Sciatic nerve (tissue), 2 donors: ENCODE measurements at regions not wholly inside any gene's neighbourhood (a gene's known extent, or its start where the extent isn't known, plus 50 kb on each side); places are given as distances from the start of the nearest gene placed in this dataset.
"Not testable (repeated sequence)": the region's sequence is repeated elsewhere in the genome, so short reads cannot be mapped to it uniquely, and the experiment has no call there.

Source experiments
- ATAC-seq: fragments of 200-7000 bp; cut with Tn5 transposase; one replicate; pipeline ENCODE4 v1.9.1; 2020; ENCODE audit warnings: mild to moderate bottlenecking, moderate library complexity
- DNase-seq: peaks from one replicate; pipeline ENCODE4 v3.0.0-alpha.2; 2020; ENCODE audit warnings: low spot score
- intact Hi-C: fragments of 100-400 bp; cut with DNase I; formaldehyde crosslinking; loops from one replicate; pipeline ENCODE4 v1.14.2; 2022
- donor health status: DM: no; HTN: no; CAD: no.
- donor health status: DM: no; HTN: no; CAD: no.

DNA sequence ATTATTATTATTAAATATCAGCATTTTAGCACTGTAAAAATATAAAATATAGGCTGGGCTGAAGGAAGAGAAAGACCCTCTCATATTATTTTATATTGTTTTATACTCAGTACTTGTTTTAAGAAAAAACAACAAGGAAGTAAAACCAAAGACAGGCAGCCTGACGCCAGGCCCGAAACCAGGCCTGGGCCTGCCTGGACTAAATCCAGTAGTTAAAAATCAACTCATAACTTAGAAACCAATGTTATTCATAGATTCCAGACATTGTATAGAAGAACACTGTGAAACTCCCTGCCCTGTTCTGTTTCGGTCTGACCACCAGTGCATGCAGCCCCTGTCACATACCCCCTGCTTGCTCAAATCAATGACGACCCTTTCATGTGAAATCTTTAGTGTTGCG is 420.1 kb upstream of the PABPC4L start:
- intact Hi-C loops: not testable (repeated sequence)

DNA sequence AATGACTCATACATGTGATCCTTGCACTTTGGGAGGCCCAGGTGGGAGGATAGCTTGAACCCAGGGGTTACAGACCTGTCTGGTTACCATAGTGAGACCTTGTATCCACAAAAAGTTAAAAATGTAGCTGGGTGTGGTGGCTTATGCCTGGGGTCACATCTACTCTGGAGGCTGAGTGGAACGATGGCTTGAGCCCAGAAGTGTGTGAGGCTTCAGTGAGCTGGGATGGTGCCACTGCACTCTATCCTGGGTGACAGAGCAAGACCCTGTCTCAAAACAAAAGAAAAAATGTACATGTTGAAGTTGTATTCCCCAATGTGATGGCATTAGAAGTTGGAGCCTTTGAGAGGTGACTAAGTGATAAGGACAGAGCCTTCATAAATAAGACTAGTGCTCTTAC is 409.4 kb upstream of the PABPC4L start:
- intact Hi-C loops: no loop called here
- no peak for ATAC-seq
- no peak for DNase-seq

More for the DNA sequence above, 420.1 kb upstream of the PABPC4L start:
- not testable (repeated sequence) for DNase-seq, ATAC-seq

DNA sequence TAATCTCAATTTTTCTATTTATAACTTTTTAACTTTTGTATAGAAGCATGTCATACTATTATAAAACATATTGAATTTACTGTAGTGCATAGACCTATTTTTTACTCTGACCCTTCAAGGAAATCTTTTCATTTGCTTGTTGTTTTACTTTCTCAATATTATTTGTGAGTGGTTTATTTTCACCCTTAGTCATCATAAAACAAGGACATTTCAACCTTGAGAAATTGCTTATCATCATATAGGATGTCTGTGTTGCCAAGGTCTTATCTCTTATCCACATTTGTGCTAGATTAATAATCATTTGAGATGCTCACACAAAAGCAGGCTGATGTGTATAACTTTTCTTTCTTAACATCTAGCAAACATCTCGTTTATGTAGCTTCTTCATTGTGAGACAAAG is 408.6 kb upstream of the PABPC4L start:
- DNase-seq: no peak
- no peak for ATAC-seq

DNA sequence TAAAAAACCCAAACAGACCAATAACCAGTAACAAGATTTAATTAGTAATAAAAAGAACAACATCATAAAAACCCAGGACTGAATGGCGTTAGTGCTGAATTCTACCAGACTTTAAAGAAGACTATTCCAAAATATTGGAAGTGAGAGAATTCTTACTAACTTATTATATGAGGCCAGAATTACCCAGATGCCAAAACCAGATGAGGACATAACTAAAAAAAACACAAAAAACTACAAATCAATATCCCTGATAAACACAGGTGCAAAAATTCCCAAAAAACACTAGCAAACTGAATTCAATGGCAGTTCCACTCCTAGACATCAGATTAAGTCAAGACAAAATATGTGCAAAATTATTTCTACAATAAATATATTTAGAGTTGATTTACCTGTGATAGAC is 400.1 kb upstream of the PABPC4L start:
- no peak for ATAC-seq
- DNase-seq: no peak
- intact Hi-C loops: no loop called here

More for the DNA sequence above, 408.6 kb upstream of the PABPC4L start:
- intact Hi-C loops: no loop called here

DNA sequence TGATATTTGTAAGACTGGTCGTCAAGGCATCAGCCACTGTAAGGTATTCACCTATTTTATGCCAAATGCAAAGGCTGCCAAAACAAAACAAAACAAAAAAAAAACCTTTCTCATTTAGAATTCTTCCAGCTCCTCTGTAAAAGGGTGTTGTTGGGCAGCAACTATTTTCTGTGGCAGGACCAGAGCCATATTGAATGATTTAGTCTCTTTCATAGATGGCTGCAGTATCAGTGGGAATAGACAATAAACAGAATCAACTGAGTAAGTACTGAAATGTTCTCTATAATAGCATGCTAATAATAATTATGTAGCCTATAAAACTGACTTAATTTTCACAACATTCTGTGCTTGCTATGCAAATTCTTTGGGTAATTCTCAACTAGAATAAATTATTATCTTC is 389.7 kb upstream of the PABPC4L start:
- ATAC-seq (no peak), DNase-seq (no peak)
- intact Hi-C loops: no loop called here

DNA sequence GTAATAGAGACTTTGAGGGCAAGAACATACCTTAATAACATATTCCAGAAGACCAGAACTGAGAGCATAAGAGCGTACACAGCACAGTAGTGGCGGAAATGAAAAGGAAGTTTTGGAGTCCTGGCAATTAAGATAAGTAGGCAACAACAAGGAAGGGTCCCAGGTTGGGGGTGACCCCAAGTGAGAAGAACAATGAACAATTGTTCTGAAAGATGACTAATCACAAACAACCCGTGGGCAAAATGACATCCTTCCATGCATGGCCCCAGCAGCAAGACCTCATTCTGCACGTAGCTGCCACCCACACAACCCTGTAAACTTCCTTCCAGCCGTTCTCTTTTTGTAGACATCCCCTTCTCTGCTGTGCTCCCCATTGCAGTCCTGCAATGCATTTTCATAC is 384.4 kb upstream of the PABPC4L start:
- ATAC-seq: no peak
- intact Hi-C loops: no loop called here
- DNase-seq: no peak

DNA sequence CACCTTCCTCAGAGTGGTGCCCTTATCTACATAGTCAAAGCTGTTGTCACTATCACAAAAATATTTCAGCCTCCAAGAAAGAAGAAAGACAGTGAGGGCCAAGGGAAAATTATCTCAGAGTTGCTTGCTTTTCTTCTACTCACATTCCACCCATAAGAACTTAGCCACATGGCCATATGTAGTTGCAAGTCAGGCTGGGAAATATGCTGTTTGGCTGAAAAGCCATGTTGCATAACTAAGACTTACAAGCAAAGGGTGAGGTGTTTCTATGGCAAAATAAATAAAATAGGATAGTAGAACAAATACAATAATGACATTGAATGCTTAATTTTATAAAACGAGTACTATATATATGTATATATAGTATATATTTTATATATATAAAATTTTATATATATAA is 365.9 kb upstream of the PABPC4L start:
- ATAC-seq: no peak
- DNase-seq: no peak
- intact Hi-C loops: no loop called here

DNA sequence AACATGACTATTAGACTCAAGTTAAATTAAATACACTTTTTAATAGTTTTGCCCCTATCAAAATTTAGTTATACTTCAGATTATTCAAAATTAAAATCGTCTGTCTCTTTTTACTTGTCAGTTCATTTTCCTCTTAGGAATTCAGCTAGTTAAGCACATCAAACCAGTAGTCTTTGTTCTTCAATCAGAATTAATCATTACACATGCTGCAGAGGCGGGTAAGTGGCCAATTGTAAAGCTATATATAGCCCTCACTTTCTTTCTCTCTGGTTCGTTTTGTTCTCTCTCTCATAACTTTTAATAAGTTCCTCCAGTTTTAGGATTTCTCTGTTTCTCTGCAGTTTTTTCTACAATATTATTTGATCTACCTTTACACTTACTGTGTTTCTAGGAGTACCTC is 359.1 kb upstream of the PABPC4L start:
- DNase-seq (no peak), ATAC-seq (no peak)
- intact Hi-C loops: no loop called here

DNA sequence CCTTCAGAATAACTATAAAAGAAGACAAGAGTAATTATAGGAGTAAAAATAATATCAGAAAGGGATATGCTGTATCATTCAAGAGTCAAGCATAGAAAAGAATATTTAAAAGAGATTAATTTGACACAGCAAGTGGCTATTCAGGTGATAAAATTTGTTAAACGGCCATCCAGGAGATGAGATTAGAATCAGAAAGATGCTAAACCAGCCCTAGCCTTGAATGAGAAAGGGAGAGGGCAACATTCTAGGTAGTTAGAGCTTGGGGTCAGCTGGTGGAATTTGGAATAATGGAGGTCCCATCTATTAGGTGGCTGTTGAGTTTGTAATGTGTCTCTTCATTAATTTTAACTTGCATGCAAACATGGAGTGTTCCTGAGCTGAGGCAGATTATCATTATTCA is 350.5 kb upstream of the PABPC4L start:
- intact Hi-C loops: no loop called here
- ATAC-seq (no peak), DNase-seq (no peak)

DNA sequence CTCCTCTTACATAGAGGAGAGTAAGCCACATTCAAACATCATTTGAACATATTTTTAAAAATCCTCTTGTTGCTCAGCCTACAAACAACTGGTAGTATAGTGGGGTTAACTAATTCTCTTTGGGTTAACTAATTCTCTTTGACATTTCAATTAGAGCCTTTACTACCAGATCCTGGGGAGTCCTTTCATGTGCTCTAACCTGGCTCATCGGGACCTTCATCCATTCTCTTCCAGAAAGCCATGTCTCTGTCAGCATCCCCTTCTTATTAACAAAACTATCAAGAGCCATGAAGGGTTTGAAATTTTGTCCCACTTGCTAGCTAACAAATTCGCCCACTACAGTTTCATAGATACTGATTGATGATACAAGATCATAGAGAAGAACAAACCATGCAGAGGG is 349.8 kb upstream of the PABPC4L start:
- DNase-seq: no peak
- no peak for ATAC-seq
- intact Hi-C loops: no loop called here

DNA sequence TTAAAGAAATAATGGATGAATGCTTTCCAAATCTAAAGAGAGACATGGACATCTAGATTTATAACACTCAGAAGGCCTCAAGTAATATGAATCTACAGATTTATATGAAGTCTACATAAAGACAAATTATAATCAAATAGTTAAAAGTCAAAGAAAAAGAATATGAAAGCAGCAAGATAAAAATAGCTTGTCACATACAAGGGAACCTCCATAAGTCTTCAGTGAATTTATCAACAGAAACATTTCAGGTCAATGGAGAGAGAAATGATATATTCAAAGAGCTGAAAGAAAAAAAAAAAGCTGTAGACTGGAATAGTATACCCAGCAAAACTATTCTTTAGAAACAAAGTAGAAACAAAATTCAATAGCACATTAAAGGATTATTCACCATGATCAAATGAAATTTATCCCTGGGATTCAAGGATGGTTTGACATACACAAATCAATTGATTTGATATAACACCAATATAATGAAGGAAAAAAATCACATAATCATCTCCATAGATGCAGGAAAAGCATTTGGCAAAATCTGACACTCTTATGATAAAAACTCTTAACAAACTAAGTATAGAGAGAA is 346.6 kb upstream of the PABPC4L start:
- intact Hi-C loops: no loop called here
- DNase-seq: no peak

DNA sequence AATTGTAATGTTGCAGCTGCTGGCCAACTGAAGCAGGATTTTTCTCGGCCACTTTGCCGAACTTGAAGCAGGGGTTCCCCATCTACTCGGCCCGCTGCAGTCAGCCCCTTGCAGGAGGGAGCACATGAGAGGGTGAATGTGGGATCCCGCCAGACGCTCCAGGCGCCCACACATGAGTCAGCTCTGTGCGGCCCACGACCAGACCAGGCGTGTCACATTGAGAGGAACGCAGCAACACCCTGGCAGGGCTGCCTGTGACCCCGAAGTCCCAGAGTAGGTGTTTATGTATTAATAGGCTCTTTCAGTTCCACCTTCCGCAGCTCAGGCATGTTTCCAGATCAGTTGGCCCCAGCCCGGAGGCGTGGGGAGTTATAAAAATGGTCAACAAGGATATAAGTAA is 344.7 kb upstream of the PABPC4L start:
- DNase-seq (no peak), ATAC-seq (no peak)
- intact Hi-C loops: no loop called here

More for the DNA sequence above, 346.6 kb upstream of the PABPC4L start:
- no peak for ATAC-seq

DNA sequence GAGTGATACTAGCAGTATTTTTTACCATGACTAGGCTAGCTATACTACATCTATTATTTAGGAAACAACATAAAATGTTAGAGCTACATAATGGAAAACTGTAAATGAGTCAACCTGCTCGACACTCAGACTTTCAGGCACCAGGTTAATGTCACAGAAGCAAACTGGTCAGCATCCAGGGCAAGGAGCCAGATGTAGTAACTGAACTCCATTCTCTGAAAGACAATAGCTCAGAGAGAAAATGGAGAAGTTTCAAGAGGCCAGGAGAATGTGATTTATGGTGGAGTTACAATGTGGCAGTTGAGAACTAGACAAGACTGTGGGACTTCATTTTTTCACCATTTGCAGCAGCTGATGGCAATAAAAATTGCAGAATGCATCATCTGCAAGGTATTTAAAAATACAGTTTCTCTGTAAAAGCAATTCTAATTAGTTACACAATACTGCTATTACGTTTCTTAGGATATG is 342.7 kb upstream of the PABPC4L start:
- intact Hi-C loops: no loop called here
- ATAC-seq (no peak), DNase-seq (no peak)

DNA sequence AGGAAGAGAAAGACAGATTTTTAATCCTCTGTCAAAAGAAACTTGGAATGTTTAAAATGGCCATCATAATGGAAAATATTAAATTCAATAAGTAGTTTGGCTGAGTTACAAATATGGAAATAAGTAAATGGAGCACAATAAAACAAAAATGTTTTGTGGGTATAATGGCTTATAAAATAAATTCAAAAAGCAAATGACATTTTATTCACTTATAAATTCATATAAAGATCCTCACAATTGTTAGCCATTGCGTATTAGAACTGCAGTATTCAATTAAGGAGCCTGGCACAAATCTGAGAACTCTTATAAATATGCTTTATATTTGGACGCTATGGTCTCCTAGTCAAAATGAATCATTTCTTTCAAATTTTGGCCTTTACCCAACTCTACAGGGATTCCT is 339.0 kb upstream of the PABPC4L start:
- DNase-seq: no peak
- no peak for ATAC-seq
- intact Hi-C loops: no loop called here

DNA sequence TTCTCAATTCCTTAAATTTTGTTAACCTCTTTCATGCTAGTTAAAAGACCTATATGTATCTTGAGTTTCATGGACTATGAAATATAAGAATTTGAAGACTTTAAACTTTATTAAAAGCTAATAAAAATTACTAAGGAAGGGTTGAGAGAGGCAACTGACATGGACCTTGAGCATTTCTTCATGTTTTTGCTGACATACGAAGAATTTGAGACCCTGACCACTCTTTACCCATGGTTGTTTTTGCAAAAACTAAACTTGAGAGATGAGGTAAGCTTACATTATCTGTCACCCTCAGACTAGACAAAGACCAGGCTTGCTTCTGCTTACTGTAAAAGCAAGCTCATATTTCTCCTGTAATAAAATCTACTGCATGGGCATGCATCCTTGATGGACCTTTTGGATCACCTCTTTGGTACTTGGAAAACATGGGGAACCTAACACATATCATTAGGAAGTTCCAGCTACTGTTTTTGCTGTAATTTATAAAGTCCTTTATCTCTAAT is 338.2 kb upstream of the PABPC4L start:
- ATAC-seq (no peak), DNase-seq (no peak)
- intact Hi-C loops: no loop called here

DNA sequence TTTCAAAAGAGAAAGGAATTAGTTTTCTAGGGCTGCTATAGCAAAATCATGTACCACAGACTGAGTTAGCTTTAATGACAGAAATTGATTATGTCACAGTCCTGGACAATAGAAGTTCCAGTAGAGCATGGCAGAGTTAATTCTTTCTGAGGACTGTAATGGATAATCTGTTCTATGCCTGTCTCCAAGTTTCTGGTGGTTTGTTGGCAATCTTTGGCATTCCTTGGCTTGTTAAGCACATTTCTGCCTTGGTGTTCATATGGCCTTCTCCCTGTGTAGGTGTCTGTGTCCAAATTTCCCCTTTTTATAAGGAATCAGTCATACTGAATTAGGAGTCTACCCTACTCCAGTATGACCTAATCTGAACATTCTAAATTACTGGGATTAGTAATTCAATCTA is 336.1 kb upstream of the PABPC4L start:
- DNase-seq (no peak), ATAC-seq (no peak)
- intact Hi-C loops: no loop called here

DNA sequence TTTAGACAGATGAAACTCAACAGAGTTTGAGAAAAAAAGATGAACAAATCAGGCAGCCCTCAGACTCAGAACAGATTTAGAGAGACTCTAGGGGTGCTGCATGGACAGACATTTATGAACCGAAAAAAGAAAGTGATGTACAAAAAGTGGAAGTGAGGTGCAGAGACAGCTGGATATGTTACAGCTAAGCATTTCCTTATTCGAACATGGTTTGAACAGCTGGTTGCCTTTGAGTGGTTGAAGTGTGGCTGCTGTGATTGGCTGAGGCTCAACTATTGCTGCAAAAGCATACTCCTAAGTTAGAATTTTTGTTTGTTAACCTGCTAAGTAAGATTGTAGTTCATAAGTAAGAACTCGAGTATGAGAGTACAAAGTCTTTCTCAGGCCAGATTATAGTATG is 331.5 kb upstream of the PABPC4L start:
- ATAC-seq (no peak), DNase-seq (no peak)
- intact Hi-C loops: no loop called here

DNA sequence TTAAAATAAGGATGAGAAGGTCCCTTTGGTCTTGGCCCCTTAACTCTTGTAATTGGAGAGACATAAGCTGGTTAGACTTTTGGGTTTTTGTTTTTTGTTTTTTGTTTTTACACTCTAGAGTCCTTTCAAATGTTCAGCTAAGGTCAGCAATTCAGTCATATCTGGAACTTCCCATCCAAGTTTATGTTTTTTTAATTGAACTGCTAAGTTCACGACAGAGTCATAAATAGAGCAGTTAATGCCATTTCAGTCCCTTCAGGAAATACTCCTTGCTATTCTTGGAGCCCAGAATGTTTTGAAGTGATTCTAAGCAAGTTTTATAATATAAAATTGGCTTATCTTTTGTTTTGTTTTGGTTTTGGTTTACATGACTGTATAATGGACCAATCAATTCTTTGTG is 329.4 kb upstream of the PABPC4L start:
- ATAC-seq: no peak
- intact Hi-C loops: no loop called here
- no peak for DNase-seq

DNA sequence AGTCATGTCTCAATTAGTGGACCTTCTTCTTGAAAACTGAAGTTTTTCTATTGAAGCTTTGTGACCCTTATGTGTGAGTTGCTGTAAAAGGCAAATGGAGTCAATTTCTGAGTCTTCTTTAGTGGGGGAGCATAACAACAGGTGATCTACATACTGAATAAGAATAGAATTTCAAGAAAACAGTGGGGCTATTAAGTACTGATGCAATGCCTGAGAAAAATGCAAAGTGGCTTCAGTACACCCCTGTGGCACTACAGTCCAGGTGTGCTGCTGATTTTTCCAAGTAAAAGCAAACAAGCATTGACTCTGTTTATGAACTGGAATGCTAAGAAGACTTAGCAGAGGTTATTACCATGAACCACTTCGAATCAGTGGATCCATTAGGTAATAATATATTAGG is 328.0 kb upstream of the PABPC4L start:
- intact Hi-C loops: no loop called here
- ATAC-seq (no peak), DNase-seq (no peak)

DNA sequence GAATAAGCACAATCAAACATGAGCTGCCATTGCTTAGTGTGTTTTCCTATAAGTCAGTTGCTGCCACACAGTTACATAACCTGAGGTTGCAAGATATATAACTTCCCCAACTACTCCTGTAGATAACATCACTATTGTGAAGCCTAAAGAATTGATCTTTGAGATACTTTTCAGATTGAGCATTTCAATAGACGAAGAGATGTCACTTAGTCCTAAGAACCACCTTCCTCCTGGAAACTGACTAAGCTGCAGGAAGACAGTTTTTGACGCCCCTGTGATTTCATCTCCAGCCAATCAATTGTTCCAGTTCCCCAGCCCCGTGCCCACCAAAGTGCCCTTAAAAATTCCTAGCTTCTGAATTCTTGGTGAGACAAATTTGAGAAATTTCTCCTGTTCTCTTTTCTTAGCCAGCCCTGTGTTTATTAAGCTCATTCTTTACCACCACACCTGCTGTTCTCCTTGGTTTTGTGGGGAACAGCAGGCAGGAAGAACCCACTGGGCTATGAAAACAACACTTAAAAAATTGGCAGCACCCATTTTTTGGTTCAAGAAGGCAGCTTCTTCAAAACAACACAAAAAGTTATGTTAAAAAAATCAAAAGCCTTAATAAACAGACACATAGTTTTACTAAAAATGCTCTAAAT is 317.1 kb upstream of the PABPC4L start:
- DNase-seq (no peak), ATAC-seq (no peak)
- intact Hi-C loops: no loop called here

DNA sequence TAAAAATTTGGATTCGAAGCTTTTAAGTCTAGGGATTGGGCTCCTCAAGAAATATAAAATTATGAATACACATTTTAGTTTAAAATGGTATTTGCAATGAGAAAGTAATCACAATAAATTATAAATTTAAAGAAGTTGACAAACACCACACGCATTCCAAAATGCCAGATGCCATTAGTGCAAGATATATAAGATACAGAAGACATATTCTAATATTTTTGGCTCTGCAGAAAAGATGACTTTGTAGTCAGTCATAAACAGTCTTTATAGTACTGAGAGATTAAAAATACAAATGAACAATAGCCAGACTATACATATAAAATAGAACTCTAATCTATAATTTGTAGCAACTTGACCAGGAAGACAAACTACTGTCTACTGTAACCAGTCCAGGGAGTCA is 309.0 kb upstream of the PABPC4L start:
- DNase-seq: no peak
- ATAC-seq: no peak
- intact Hi-C loops: no loop called here
